ENCODE measurements at regions not wholly inside any gene's neighbourhood (a gene's known extent, or its start where the extent isn't known, plus 50 kb on each side); places are given as distances from the start of the nearest gene placed in this dataset.

DNA sequence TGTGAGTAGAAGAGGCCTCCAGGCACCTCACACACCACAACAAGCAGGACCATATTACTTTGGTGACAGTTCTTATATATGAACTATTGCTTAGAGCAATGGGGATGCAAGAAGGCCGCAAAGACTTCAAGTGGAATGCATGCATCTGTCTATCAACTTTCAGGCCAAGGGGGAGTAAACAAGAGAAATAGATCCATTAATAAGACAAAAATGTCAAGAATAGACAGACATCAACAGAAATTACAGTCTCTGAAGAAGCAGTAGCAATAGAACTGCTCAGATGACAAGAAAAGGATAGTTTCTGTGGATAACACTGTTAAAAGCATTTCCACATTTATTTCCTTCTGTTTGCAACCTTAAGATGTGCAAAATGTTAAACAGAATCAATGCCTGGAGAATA, 1057.7 kb downstream of the UQCRFS1 start:
- no peak for TF ChIP-seq CTCF (IDR thresholded peaks at IDR 0.05)
- Histone ChIP-seq H3K27me3 (no peaks in the 10 kb centered on the region), H3K36me3 (no peaks in the 10 kb centered on the region), H3K9me3 (no peaks in the 10 kb centered on the region), H3K4me3 (no peak overlapping the region), H3K27ac (no peak overlapping the region), H3K9ac (ENCODE audit: low read depth in 2 of 2, low read length in 2 of 2) (no peak overlapping the region), H3K4me1 (no peaks in the 10 kb centered on the region)
- DNase-seq, result no peak
- intact Hi-C loops (cut with DNase I), result no loop called here

GRCh38 chr19:28154077-28154476, 1058.9 kb downstream of the UQCRFS1 start:
- intact Hi-C loops (cut with DNase I), result no loop called here

GRCh38 chr19:28153123-28153522, 1059.8 kb downstream of the UQCRFS1 start:
- no peaks in the 10 kb centered on the region for H3K9me3 ChIP-seq
- no peaks in the 10 kb centered on the region for H3K4me1 ChIP-seq
- no peak for DNase-seq
- H3K9ac ChIP-seq (ENCODE audit: low read depth in 2 of 2, low read length in 2 of 2), result no peak overlapping the region
- no peaks in the 10 kb centered on the region for H3K36me3 ChIP-seq
- TF ChIP-seq CTCF (IDR thresholded peaks at IDR 0.05), result no peak
- intact Hi-C loops (cut with DNase I), result no loop called here
- H3K27me3 ChIP-seq, result no peaks in the 10 kb centered on the region
- H3K4me3 ChIP-seq, result no peak overlapping the region
- H3K27ac ChIP-seq, result no peak overlapping the region

More at GRCh38 chr19:28154077-28154476, 1058.9 kb downstream of the UQCRFS1 start:
- no peak overlapping the region for H3K9ac ChIP-seq (ENCODE audit: low read depth in 2 of 2, low read length in 2 of 2)
- H3K36me3 ChIP-seq, result no peaks in the 10 kb centered on the region
- H3K27me3 ChIP-seq, result no peaks in the 10 kb centered on the region
- no peak overlapping the region for H3K27ac ChIP-seq
- no peak overlapping the region for H3K4me3 ChIP-seq
- TF ChIP-seq CTCF (IDR thresholded peaks at IDR 0.05), result no peak
- H3K4me1 ChIP-seq, result no peaks in the 10 kb centered on the region
- no peak for DNase-seq
- no peaks in the 10 kb centered on the region for H3K9me3 ChIP-seq

- Histone ChIP-seq H3K4me3 (no peak overlapping the region), H3K4me1 (no peaks in the 10 kb centered on the region), H3K27ac (no peak overlapping the region), H3K27me3 (no peaks in the 10 kb centered on the region), H3K9me3 (no peaks in the 10 kb centered on the region), H3K36me3 (no peaks in the 10 kb centered on the region), H3K9ac (ENCODE audit: low read depth in 2 of 2, low read length in 2 of 2) (no peak overlapping the region)
- no peak for DNase-seq
- TF ChIP-seq CTCF (IDR thresholded peaks at IDR 0.05), result no peak
- intact Hi-C loops (cut with DNase I), result no loop called here
Measured at GRCh38 chr19:28152195-28152594, 1060.8 kb downstream of the UQCRFS1 start.

GRCh38 chr19:28150129-28150528, 1062.8 kb downstream of the UQCRFS1 start:
- H3K36me3 ChIP-seq, result no peaks in the 10 kb centered on the region
- H3K4me3 ChIP-seq, result no peak overlapping the region
- no peaks in the 10 kb centered on the region for H3K4me1 ChIP-seq
- intact Hi-C loops (cut with DNase I), result no loop called here
- H3K27me3 ChIP-seq, result no peaks in the 10 kb centered on the region
- H3K9ac ChIP-seq (ENCODE audit: low read depth in 2 of 2, low read length in 2 of 2), result no peak overlapping the region
- no peak for DNase-seq
- TF ChIP-seq CTCF (IDR thresholded peaks at IDR 0.05), result no peak
- no peak overlapping the region for H3K27ac ChIP-seq
- no peaks in the 10 kb centered on the region for H3K9me3 ChIP-seq

GRCh38 chr19:28148554-28148953, 1064.4 kb downstream of the UQCRFS1 start:
- Histone ChIP-seq H3K4me1 (no peaks in the 10 kb centered on the region), H3K27ac (no peak overlapping the region), H3K9ac (ENCODE audit: low read depth in 2 of 2, low read length in 2 of 2) (no peak overlapping the region), H3K9me3 (no peaks in the 10 kb centered on the region), H3K27me3 (no peaks in the 10 kb centered on the region), H3K36me3 (no peaks in the 10 kb centered on the region), H3K4me3 (no peak overlapping the region)
- TF ChIP-seq CTCF (IDR thresholded peaks at IDR 0.05), result no peak
- no peak for DNase-seq
- intact Hi-C loops (cut with DNase I), result no loop called here
